ENCODE measurements at regions not wholly inside any gene's neighbourhood (a gene's known extent, or its start where the extent isn't known, plus 50 kb on each side); places are given as distances from the start of the nearest gene placed in this dataset.
"Not testable (repeated sequence)": the region's sequence is repeated elsewhere in the genome, so short reads cannot be mapped to it uniquely, and the experiment has no call there.

DNA sequence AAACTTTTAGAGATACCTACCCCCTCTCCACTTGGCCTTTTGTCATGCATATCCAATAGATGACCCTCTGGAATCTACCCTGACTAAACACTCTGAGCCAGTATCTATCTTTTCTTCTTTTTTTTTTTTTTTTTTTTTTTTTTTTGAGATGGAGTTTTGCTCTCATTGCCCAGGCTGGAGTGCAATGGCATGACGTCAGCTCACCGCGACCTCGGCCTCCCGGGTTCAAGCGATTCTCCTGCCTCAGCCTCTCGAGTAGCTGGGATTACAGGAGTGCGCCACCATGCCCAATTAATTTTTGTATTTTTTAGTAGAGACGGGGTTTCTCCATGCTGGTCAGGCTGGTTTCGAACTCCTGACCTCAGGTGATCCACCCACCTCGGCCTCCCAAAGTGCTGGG lies 50.8 kb upstream of the GRIN2B start:
- DNase-seq (ENCODE audit: low read depth in 4 of 4, low spot score in 1 of 4), result not testable (repeated sequence)

DNA sequence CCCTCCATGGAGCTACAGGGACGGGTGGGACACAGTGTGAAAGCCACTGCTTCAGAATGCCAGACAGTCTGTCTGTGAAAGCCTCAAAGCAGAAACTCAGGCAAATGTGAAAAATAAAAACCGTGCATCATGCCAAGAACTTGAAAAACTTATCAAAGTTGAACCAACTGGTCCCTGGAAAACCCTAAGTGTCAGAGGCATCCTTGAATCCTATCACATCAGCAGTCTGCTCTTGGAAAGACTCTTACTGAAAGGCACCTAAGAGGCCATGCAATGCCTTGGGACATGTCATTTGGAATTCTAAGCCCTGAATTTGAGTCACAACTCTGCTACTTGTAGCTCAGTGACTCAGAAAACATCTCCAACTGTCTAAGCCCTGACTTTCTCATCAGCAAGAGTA lies 62.4 kb upstream of the GRIN2B start:
- DNase-seq (ENCODE audit: low read depth in 4 of 4, low spot score in 1 of 4), result no peak

DNA sequence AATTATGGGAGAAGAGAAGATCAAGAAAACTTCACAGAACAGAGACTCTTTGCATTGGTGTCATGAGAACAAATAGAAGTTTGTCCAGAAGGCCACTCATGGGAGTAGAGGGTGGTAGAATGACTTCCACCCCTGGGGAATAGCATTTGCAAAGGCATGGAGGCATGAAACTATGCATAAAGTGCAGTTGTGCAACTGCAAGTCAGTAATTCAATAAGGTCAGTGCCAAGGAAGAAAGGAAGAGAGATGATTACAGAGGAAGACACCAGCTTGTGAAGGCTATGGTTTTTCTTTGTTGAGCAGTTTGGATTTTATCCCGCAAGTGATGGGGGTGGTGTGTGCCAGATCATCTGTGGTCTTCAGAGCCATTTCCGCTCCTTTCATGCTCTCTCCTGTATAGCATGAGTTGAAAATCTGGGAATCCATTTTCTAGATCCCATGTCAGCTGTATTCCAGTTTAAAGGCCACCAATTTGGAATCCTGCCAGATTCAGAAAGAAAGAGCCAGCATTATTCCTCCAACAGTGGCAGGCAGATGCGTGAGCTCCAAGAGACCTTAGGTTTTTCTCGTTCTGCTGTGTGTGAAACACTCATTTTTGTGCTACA lies 67.6 kb upstream of the GRIN2B start:
- no peak for DNase-seq (ENCODE audit: low read depth in 4 of 4, low spot score in 1 of 4)

DNA sequence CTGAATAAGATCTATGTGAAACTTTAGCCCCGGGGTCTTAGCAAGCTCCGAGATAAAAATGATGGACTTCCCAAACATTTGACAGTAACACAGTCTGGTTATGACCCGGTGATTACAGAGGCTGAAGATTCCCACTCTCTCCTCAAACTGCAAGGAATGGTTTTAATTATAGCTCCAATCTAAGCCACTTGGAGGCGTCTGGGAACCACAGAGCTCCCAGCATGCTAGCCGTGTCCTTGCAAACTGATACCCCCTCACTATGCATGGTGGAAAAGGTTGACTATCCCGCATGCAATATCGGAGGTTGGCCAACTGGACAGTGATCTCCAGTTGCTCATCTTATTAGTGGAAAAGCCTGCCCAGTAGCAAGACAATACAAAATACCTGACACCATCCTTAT lies 76.5 kb upstream of the GRIN2B start:
- DNase-seq (ENCODE audit: low read depth in 4 of 4, low spot score in 1 of 4), result no peak

DNA sequence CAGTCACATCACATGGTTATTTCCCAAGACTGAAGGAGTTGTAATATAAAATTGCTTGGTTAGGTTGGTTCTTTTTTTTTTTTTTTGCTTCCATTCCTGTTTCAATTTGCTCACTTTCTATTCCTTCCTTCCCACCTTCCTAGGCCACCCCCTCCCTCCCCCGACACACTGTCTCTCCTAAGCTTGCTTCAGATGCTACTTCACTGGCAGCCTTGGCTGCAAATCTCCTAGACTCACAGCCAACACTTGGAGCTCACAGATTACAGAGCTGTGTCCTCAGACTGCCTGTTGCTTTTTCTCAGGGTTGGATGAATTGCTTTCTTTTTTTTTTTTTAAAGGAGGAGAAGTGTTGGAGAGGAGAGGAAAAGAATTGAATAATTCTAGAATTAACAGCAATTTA lies 77.3 kb upstream of the GRIN2B start:
- no peak for DNase-seq (ENCODE audit: low read depth in 4 of 4, low spot score in 1 of 4)

DNA sequence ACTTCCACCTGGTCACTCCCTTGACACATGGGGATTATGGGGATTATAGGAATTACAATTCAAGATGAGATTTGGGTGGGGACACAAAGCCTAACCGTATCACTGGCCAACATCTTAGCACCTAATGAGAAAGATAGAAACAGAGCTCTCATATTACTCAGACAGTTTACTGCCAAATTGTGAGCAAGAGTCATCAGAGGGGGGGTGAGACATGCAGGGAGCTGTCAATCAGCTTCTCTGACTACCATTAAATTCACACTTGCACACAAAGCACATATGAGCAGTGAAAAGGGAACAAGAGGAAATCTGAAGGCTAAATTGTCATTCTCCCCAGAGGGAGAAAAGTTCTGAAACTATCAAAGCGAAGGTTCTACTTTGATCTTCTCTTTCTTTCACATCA lies 78.1 kb upstream of the GRIN2B start:
- DNase-seq (ENCODE audit: low read depth in 4 of 4, low spot score in 1 of 4), result no peak

DNA sequence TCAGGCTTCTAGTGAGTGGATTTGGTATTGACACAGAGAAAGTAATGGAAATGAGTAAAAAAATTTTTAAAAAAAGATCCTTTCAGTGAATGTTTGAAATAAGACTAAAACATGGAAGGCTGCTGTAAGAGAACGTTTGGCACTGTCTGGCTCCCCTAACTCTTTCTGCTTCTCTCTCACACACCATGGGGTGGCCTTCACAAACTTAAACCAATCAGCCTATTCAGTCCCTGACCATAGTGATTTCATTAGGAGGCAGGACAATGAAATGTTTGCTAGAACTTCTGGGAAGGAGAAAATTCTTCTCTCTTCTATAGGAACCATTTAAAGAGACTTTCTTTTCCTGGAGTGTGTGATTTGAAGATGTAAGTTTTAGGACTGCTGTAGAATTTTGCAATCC lies 84.2 kb upstream of the GRIN2B start:
- no peak for DNase-seq (ENCODE audit: low read depth in 4 of 4, low spot score in 1 of 4)

DNA sequence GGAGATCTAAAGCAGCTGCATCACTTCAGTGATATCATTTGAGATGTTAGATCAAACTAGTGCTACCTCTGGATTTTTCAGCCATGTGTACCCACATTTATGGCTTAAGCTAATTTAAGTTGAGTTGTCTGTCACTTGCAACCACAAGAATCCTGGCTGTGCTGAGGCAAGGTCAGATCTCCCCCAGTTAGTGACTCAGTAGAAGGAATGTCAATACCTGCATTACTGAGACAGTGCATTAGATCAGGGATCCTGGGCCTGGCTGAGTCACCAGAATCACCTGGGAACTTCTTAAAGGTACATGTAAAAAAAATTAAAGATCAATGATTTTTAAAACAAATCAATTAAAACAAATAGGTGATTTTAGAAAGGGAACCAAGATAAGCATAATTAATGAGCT lies 84.6 kb upstream of the GRIN2B start:
- DNase-seq (ENCODE audit: low read depth in 4 of 4, low spot score in 1 of 4), result no peak

DNA sequence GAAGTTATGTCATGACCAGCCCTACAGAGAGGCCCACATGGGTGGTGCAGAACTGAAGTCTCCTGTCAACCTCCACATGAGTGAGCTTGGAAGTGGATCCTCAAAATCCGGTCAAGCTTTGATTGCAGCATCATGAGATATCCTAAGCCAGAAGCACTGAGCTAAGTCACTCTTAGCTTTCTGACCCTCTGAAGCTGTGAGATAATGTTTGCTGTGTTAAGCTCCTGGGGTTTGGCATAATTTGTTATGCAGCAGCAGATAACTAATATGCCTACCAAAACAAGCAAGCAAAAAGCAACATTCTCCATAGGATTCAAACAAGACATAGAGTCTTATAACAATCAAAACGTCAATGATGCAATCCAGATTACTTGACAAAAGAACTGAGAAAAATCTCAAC lies 87.6 kb upstream of the GRIN2B start:
- no peak for DNase-seq (ENCODE audit: low read depth in 4 of 4, low spot score in 1 of 4)

DNA sequence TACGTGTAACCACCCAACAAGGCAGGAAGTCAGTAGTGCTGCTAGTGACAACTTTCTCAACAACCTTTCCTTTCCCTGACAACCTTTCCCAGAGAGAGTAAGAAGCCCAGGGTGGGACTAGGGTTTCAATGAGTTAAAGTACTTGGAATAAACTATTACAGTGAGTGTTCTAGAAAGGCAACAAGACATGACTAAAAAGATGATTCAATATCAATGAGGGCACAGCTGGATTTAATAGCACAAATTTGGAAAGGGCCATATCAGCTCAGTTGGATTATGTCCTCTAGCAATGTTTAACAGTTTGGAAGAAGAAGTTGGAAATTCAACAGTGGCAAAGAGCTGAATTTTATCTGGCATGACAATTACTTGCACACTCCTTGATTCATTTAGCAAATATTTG lies 90.4 kb upstream of the GRIN2B start:
- DNase-seq (ENCODE audit: low read depth in 4 of 4, low spot score in 1 of 4), result no peak

DNA sequence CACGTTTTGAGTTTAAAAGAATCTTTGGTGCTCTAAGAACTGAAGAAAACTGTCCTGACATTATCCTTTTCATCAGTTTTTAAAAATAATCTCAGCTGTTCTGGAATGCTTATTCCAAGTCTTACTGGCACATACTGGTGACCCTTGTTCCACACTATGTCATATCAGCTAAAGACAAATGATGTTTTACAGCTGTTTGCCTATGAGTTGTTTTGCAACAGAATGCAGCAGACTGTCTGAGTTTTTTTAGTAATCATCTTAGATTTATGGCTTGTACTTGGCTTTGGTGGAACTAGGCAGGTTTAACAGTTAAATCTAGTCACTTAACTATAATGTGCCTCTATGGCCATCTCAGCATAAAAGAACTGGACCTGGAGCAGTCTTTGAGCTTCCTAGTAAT lies 91.6 kb upstream of the GRIN2B start:
- no peak for DNase-seq (ENCODE audit: low read depth in 4 of 4, low spot score in 1 of 4)

DNA sequence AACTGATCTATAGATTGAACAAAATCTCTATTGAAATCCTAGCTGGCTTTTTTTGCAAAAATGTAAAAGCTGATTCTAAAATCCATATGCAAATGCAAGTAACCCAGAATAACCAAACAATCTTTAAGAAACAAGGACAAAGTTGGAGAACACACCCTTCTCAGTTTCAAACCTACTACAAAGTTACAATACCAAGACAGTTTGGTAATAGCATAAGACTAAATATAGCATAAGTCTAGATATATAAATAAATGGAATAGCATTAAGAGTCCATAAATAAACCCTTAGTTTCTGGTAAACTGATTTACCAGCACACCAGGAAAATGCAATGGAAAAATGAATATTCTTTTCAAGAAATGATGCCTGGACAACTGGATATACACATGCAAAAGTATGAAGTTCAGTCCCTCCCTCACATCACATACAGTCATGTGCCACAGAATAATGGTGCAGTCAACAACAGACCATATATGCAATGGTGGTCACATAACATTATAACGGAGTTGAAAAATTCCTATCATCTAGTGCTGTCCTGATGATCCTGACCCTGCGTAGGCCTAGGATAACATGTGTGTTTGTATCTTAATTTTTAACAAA lies 94.5 kb upstream of the GRIN2B start:
- no peak for DNase-seq (ENCODE audit: low read depth in 4 of 4, low spot score in 1 of 4)

DNA sequence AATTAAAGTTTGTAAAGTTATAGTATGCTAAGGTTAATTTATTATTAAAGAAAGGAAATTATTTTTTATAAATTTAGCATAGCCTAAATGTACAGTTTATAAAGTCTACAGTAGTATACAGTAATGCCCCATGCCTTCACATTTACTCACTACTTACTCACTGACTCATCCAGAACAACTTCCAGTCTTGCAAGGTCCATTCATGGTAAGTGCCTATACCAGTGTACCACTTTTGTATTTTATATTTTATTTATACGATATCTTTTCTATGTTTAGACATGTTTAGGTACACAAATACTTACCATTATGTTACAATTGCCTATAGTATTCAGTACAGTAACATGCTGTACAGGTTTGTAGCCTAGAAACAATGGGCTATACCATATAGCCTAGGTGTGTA lies 95.1 kb upstream of the GRIN2B start:
- DNase-seq (ENCODE audit: low read depth in 4 of 4, low spot score in 1 of 4), result no peak

DNA sequence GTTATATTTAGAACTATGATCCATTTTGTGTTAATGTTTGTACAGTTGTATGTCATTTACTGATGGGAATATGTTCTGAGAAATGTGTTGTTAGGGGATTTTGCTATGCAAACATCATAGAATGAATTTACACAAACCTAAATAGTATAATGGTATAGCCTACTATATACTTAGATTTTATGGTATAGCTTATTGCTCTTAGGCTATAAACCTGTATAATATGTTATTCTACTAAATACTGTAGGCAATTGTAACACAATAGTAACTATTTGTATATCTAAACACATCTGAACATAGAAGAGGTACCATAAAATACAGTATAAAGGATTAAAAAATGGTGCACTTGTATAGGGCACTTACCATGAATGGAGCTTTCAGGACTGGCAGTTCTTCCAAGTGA lies 105.4 kb upstream of the GRIN2B start:
- DNase-seq (ENCODE audit: low read depth in 4 of 4, low spot score in 1 of 4), result no peak

DNA sequence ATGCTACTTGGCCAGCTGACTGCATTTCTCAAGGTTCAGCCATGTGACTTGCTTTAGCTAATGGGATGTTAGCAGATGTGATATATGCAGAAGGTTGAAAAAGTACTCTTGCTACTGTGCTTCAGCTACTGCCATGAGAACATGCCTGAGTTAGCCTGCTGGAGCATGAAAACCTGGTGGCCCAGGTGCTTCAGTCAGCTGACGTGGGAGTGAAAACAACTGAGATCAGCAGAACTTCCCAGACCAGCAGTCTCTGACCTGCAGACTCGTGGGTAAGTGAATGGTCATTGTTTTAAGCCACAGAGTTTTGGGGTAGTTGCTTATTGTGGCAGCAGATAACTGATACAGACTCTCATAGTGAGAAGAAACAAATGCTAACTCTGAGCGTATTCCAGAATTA lies 118.6 kb upstream of the GRIN2B start:
- DNase-seq (ENCODE audit: low read depth in 4 of 4, low spot score in 1 of 4), result no peak

DNA sequence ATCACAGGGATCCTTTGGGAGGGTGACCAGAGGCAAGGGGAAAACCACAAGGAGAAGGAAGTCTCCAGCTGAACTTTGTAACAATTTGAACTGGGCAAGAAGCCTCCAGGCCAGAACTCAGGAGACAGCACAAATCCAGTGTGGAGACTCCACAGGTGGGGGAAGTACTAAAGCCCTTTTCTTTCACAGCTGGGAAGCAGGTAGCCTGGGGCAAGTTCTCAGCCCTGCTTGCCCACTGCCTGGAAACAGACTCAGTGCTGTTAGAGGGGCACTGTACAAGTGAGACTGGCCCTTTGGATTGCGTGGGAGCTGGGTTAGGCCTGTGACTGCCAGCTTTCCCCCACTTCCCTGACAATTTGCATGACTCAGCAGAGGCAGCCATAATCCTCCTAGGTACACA lies 120.2 kb upstream of the GRIN2B start:
- DNase-seq (ENCODE audit: low read depth in 4 of 4, low spot score in 1 of 4), result not testable (repeated sequence)

DNA sequence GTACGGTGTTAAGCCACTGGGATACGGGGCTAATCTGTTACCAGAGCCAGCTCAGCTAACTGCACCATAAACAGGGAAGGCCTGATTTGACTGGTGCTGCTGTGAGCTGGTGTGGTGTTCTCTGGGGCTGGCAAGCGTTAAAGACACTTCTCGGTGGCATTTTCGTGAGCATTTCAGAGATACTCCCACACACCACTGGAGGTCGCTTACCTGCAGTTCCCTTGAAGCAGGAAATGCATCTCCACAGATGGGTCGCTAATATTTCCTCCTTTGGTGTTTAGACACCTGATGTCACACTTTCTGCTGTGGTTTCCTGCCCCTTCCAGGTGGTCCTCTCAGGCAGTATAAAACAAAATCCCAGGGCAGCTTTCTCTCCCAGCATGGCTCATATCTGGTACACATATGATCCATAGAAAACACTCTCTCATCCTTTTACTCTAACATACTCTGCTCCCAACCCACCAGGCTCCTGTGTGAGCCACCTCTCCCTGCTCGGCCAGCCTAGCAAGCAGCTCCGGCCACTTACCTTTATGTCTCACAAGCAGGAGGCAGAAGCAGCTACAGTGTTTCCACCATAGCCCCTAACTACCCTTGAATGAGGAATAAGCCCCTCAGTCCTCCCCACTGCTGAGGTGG lies 129.9 kb upstream of the GRIN2B start:
- no peak for DNase-seq (ENCODE audit: low read depth in 4 of 4, low spot score in 1 of 4)

DNA sequence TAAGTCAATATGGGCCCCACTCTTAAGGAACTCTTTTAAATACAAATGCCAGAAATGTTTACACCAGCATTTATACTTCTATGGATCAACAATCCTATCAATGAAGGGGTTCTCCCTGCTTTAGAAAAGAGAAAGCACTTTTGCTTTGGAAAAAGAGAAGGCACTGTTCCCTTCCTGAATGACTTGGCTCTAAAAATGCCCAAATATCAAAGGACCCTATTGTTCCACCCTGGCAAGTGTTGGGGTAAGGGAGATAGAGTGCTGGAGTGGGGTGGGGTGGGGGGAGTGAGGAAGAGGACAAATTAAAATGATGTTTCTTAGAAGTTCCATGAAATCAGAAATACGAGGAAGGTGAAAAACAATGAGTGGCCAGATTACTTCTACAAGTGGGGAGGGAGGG lies 131.6 kb upstream of the GRIN2B start:
- DNase-seq (ENCODE audit: low read depth in 4 of 4, low spot score in 1 of 4), result no peak

DNA sequence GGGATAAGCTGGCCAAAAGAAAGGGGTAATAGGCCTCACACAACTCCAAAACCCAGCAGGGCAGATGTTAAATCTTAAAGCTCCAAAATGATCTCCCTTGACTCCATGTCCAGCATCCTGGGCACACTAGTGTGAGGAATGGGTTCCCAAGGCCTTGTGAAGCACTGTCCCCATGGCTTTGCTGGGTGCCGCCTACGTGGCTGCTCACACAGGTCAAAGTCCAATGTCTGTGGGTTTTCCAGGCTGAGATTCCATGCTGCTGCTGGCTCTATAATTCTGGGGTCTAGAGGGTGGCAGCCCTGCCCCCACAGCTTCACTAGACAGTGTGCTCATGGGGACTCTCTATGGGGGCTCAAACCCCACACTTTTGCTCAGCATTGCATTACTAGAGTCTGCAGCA lies 145.3 kb upstream of the GRIN2B start:
- DNase-seq (ENCODE audit: low read depth in 4 of 4, low spot score in 1 of 4), result no peak

DNA sequence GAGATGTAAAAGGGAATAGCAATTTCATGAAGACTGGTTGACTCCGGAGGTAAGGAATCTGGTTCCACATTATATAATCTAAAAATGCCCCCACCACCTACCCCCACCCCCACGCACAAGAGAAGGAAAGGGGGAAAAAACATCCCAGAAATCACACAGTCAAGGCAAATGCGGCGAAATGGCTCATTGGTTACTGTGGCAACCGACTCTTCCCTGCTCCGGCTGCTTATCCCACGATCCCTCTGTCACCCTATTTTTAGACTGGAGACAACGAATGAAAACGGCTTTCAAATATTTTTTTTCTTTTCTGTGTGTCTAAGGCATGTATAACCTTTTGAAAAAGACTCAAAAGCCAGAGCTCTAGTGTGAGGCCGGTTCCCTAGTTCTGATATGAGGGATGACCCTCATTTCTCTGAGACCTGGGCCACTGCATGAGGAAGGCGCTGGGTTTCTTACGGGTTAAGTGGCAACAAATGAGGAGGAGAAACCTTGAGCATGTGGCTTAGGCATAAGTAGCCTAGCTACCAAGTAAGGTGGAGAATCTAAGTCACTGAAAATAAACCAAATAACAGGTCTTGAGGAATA lies 148.3 kb upstream of the GRIN2B start:
- DNase-seq (ENCODE audit: low read depth in 4 of 4, low spot score in 1 of 4), result no peak

DNA sequence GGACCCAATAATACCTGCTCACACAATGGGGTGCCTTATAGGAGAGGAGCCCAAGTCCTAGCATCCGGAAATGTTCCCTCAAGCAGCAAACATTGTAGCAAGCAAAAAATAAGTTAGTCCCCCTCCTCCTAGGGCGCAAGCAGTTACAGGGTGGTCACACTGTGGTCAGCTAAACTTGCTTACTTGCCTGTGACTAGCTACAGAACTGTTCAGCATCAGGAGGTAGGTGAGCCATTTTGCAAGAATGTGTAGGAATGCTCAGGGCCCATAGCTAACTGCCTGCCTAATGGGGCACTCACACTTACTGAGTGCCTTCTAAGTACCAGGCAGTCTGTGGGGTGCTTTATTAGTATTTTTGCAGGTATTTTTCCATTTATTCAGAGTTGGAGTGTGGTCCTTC lies 154.6 kb upstream of the GRIN2B start:
- no peak for DNase-seq (ENCODE audit: low read depth in 4 of 4, low spot score in 1 of 4)

DNA sequence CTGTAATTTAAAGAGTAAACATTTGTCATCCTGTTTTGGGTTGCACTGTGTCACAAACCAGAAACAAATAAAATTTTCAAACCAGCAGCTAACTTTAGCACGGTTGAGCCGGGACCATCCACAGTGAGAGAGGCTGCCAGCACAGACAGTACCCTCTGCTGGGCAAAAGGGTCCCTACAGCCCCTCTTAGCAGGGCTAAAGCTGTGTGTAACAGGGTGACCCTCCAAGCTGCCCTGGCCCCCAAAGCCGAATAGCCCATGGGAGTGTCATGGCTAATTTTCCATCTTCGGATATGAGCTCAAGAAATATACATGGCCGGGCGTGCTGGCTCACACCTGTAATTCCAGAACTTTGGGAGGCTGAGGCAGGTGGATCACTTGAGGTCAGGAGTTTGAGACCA lies 157.1 kb upstream of the GRIN2B start:
- no peak for DNase-seq (ENCODE audit: low read depth in 4 of 4, low spot score in 1 of 4)
